Endothelial cell of umbilical vein (primary cell): ENCODE measurements at regions not wholly inside any gene's neighbourhood (a gene's known extent, or its start where the extent isn't known, plus 50 kb on each side); places are given as distances from the start of the nearest gene placed in this dataset.

Source experiments
- BruUV-seq: library from RNA; stranded (reverse); fragments of 400-500 nt; replicated peaks from 2 replicates; lab custom pipeline; 2021; lab: Mats Ljungman, UMichigan
- CTCF ChIA-PET: fragments of 300-600, 350-600 bp; sonication (Branson Sonifier 250); formaldehyde crosslinking; loops from one replicate; lab custom pipeline; 2021; ENCODE audit warnings: antibody characterized with exemption, inconsistent platforms; lab: Charles Lee
- POLR2A ChIA-PET: fragments of 300-600, 350-600 bp; sonication (Branson Sonifier 250); formaldehyde crosslinking; loops from one replicate; lab custom pipeline; 2021; ENCODE audit warnings: antibody characterized with exemption, inconsistent platforms; lab: Charles Lee
- DNase-seq: peaks from one replicate; pipeline ENCODE4 v3.0.0-alpha.2; 2011; ENCODE audit warnings: low read depth, low spot score
- FAIRE-seq: peaks from 2 replicates; lab custom pipeline; 2011; peaks lifted over from hg19 to GRCh38; lab: Jason Lieb, UNC
- H2AFZ ChIP-seq: 2 replicates; pipeline ENCODE4 v1.6.0; 2012; ENCODE audit warnings: low read depth, low read length, control low read depth, inconsistent platforms
- H3K27ac ChIP-seq: 2 replicates; pipeline ENCODE4 v1.5.1; 2011; ENCODE audit warnings: low read depth, mild to moderate bottlenecking, control low read depth, low read length, moderate library complexity; ENCODE audit not compliant: insufficient read depth
- H3K27me3 ChIP-seq, 2 experiments: 2 replicates each; pipeline versions ENCODE4 v1.6.0 to v1.6.1; 2011; ENCODE audit warnings: low read length in 2 of 2, mixed read lengths in 1 of 2; ENCODE audit not compliant: control insufficient read depth in 2 of 2, insufficient read depth in 2 of 2
- H3K36me3 ChIP-seq, 2 experiments: 2 replicates in 1 of 2; 3 replicates in 1 of 2; pipeline ENCODE4 v1.5.1; 2011; ENCODE audit warnings: low read length in 2 of 2, mild to moderate bottlenecking in 1 of 2, moderate library complexity in 1 of 2; ENCODE audit not compliant: control insufficient read depth in 2 of 2, insufficient read depth in 2 of 2; ENCODE audit errors: extremely low read depth in 1 of 2
- H3K4me1 ChIP-seq: 3 replicates; pipeline ENCODE4 v1.5.1; 2011; ENCODE audit warnings: mild to moderate bottlenecking, low read length; ENCODE audit not compliant: control insufficient read depth, insufficient read depth; ENCODE audit errors: extremely low read depth
- H3K4me2 ChIP-seq: 2 replicates; pipeline ENCODE4 v1.6.1; 2011; ENCODE audit warnings: low read length, control low read depth, mixed read lengths; ENCODE audit not compliant: insufficient read depth
- H3K4me3 ChIP-seq, 3 experiments: fragments of 200-600 bp in 1 of 3; sonication (generic), shearing (Covaris generic) in 1 of 3; replicated peaks in 1 of 3; 2 replicates each; pipeline ENCODE4 v1.5.1; 2011 to 2016; ENCODE audit warnings: control low read depth in 3 of 3, low read length in 3 of 3, mild to moderate bottlenecking in 2 of 3, inconsistent platforms in 1 of 3, low read depth in 1 of 3, moderate library complexity in 1 of 3; ENCODE audit not compliant: insufficient read depth in 1 of 3
- H3K79me2 ChIP-seq: 2 replicates; pipeline ENCODE4 v1.6.0; 2012; ENCODE audit warnings: low read length, inconsistent platforms; ENCODE audit not compliant: control insufficient read depth, insufficient read depth
- H3K9ac ChIP-seq: replicated peaks from 2 replicates; pipeline ENCODE3; 2011; ENCODE audit warnings: low read length, control low read depth; ENCODE audit not compliant: insufficient read depth; ENCODE audit errors: extremely low read depth
- H3K9me1 ChIP-seq: replicated peaks from 3 replicates; pipeline ENCODE4 v1.6.0; 2011; ENCODE audit warnings: mild to moderate bottlenecking, low read length; ENCODE audit not compliant: control insufficient read depth, insufficient read depth; ENCODE audit errors: extremely low read depth
- H3K9me3 ChIP-seq: replicated peaks from 2 replicates; pipeline ENCODE4 v1.5.1; 2012; ENCODE audit warnings: low read length, inconsistent platforms; ENCODE audit not compliant: control insufficient read depth, insufficient read depth
- H4K20me1 ChIP-seq: replicated peaks from 2 replicates; pipeline ENCODE3; 2011; ENCODE audit warnings: mild to moderate bottlenecking, low read length; ENCODE audit not compliant: control insufficient read depth, insufficient read depth; ENCODE audit errors: extremely low read depth
- CTCF ChIP-seq, 2 donors: IDR thresholded peaks; 1 replicate in 1 of 2; 2 replicates in 1 of 2; pipeline ENCODE4 v1.5.1; 2011; ENCODE audit warnings: low read length in 2 of 2, mild to moderate bottlenecking in 2 of 2, moderate library complexity in 2 of 2, control low read depth in 1 of 2, inconsistent platforms in 1 of 2, low read depth in 1 of 2; ENCODE audit not compliant: insufficient read depth in 1 of 2; ENCODE audit errors: extremely low read depth in 1 of 2
- EZH2 ChIP-seq: IDR thresholded peaks from 2 replicates; pipeline ENCODE4 v1.6.1; 2012; ENCODE audit warnings: borderline replicate concordance, low read depth, mild to moderate bottlenecking, moderate library complexity, low read length, inconsistent platforms; ENCODE audit not compliant: severe bottlenecking
- FOS ChIP-seq: IDR thresholded peaks from 2 replicates; pipeline ENCODE4 v1.6.1; 2011; ENCODE audit warnings: mild to moderate bottlenecking, low read length, moderate library complexity, borderline replicate concordance; ENCODE audit not compliant: insufficient read depth
- GATA2 ChIP-seq: IDR thresholded peaks from 2 replicates; pipeline ENCODE4 v1.7.0; 2011; ENCODE audit warnings: low read depth, mild to moderate bottlenecking, moderate library complexity, mixed read lengths, low read length; ENCODE audit not compliant: insufficient read length, insufficient read depth
- JUN ChIP-seq: IDR thresholded peaks from 2 replicates; pipeline ENCODE4 v1.6.1; 2011; ENCODE audit warnings: borderline replicate concordance, low read depth; ENCODE audit not compliant: insufficient read length, insufficient read depth
- MAX ChIP-seq: IDR thresholded peaks from 2 replicates; pipeline ENCODE4 v1.6.1; 2011; ENCODE audit not compliant: insufficient read depth, insufficient read length
- MYC ChIP-seq: IDR thresholded peaks from one replicate; pipeline ENCODE4 v1.6.1; 2011; ENCODE audit warnings: mild to moderate bottlenecking, low read depth, low read length
- POLR2A ChIP-seq: IDR thresholded peaks from 2 replicates; pipeline ENCODE4 v1.6.1; 2012; ENCODE audit warnings: low read depth, mild to moderate bottlenecking, control low read depth, low read length
- POLR2AphosphoS5 ChIP-seq: IDR thresholded peaks from 2 replicates; pipeline ENCODE4 v1.6.1; 2012; ENCODE audit warnings: low read depth, mild to moderate bottlenecking, control low read depth, low read length, moderate library complexity; ENCODE audit not compliant: insufficient read depth
- dilution Hi-C: fragments of 300-500 bp; cut with MboI; formaldehyde crosslinking; loops from one replicate; pipeline ENCODE4 v1.15.0; 2019; ENCODE audit warnings: low sequenced_read_pairs; ENCODE audit not compliant: extremely low pct_ligation_motif_present
- intact Hi-C: fragments of 100-400 bp; cut with micrococcal nuclease; formaldehyde crosslinking; loops from one replicate; pipeline ENCODE4 v1.10.0; 2022

GRCh38 chr1:191760016-191760415 is 398.2 kb upstream of the RGS18 start:
- Histone ChIP-seq H3K4me1 (no peaks in the 10 kb centered on the region), H3K4me2 (no peak overlapping the region), H3K27me3 (no peaks in the 10 kb centered on the region), H3K79me2 (no peaks in the 10 kb centered on the region), H3K36me3 (no peaks in the 10 kb centered on the region), H3K9me1 (peaks cover 3% of the 10 kb centered on the region), H2AFZ (no peak overlapping the region), H4K20me1 (no peaks in the 10 kb centered on the region), H3K27ac (no peak overlapping the region), H3K4me3 (no peak overlapping the region), H3K9me3 (no peaks in the 10 kb centered on the region), H3K9ac (no peak overlapping the region)
- ChIA-PET POLR2A (no interaction called here), CTCF (no interaction called here)
- intact Hi-C loops (no loop called here), dilution Hi-C loops (no loop called here)
- DNase-seq (no peak), FAIRE-seq (no peak)
- BruUV-seq: no TSS peak
- no peak for TF ChIP-seq GATA2
- TF ChIP-seq CTCF (IDR thresholded peaks at IDR 0.05; ENCODE audit: extremely low read depth in 1 of 2, insufficient read depth in 1 of 2, low read depth in 1 of 2, low read length in 2 of 2): no peak
- no peak for TF ChIP-seq POLR2AphosphoS5
- no peak for TF ChIP-seq MYC
- no peak for TF ChIP-seq JUN
- TF ChIP-seq EZH2: no peak
- no peak for TF ChIP-seq FOS
- no peak for TF ChIP-seq MAX
- TF ChIP-seq POLR2A: no peak
